ENCODE measurements at regions not wholly inside any gene's neighbourhood (a gene's known extent, or its start where the extent isn't known, plus 50 kb on each side); places are given as distances from the start of the nearest gene placed in this dataset.

DNA sequence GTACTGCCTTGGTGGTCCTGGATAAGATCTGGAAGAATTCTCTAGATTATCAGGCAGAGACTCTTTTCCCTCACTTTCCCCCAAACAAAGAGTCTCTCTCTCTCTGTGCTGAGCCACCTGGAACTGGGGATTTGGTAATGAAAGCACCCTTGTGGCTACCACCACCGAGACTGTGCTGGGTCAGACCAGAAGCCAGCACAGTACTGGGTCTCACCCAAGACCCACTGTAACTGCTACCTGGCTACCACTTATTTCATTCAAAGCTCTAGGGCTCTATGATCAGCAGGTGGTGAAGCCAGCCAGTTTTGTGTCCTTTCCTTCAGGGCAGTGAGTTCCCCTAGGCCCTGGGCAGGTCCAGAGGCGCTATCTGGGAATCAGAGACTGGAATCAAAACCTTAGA, 269.6 kb upstream of the CWC22 start:
- H3K36me3 Mint-ChIP-seq (ENCODE audit: insufficient read depth) = peaks cover 2% of the 10 kb centered on the region
- no peaks in the 10 kb centered on the region for H3K27me3 Mint-ChIP-seq
- H3K4me1 Mint-ChIP-seq (ENCODE audit: low read depth) = no peaks in the 10 kb centered on the region
- no peak overlapping the region for H3K27ac Mint-ChIP-seq
- TF ChIP-seq, protein P1, sequence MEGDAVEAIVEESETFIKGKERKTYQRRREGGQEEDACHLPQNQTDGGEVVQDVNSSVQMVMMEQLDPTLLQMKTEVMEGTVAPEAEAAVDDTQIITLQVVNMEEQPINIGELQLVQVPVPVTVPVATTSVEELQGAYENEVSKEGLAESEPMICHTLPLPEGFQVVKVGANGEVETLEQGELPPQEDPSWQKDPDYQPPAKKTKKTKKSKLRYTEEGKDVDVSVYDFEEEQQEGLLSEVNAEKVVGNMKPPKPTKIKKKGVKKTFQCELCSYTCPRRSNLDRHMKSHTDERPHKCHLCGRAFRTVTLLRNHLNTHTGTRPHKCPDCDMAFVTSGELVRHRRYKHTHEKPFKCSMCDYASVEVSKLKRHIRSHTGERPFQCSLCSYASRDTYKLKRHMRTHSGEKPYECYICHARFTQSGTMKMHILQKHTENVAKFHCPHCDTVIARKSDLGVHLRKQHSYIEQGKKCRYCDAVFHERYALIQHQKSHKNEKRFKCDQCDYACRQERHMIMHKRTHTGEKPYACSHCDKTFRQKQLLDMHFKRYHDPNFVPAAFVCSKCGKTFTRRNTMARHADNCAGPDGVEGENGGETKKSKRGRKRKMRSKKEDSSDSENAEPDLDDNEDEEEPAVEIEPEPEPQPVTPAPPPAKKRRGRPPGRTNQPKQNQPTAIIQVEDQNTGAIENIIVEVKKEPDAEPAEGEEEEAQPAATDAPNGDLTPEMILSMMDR (IDR thresholded peaks at IDR 0.05; ENCODE audit: unreplicated experiment) = no peak
- DNase-seq (ENCODE audit: low spot score, unreplicated experiment) = no peak
- no peak overlapping the region for H3K4me3 Mint-ChIP-seq (ENCODE audit: low read depth)
- peaks cover 22% of the 10 kb centered on the region for H3K9me3 Mint-ChIP-seq (ENCODE audit: low read depth)

- Mint-ChIP-seq H3K4me3 (ENCODE audit: low read depth) (no peak overlapping the region), H3K27ac (no peak overlapping the region), H3K4me1 (ENCODE audit: low read depth) (no peaks in the 10 kb centered on the region), H3K36me3 (ENCODE audit: insufficient read depth) (peaks cover 3% of the 10 kb centered on the region), H3K9me3 (ENCODE audit: low read depth) (peaks cover 39% of the 10 kb centered on the region), H3K27me3 (no peaks in the 10 kb centered on the region)
- TF ChIP-seq, protein P1 (IDR thresholded peaks at IDR 0.05; ENCODE audit: unreplicated experiment) = no peak
- DNase-seq (ENCODE audit: low spot score, unreplicated experiment) = no peak
Observed at GRCh38 chr2:180268006-180268405, 260.9 kb upstream of the CWC22 start.

- TF ChIP-seq, protein P1 (IDR thresholded peaks at IDR 0.05; ENCODE audit: unreplicated experiment) = no peak
- DNase-seq (ENCODE audit: low spot score, unreplicated experiment) = no peak
- Mint-ChIP-seq H3K9me3 (ENCODE audit: low read depth) (peaks cover 12% of the 10 kb centered on the region), H3K27me3 (no peaks in the 10 kb centered on the region), H3K36me3 (ENCODE audit: insufficient read depth) (no peaks in the 10 kb centered on the region), H3K4me3 (ENCODE audit: low read depth) (no peak overlapping the region), H3K27ac (no peak overlapping the region), H3K4me1 (ENCODE audit: low read depth) (peaks cover 8% of the 10 kb centered on the region)
Observed at GRCh38 chr2:180261976-180262375, 254.9 kb upstream of the CWC22 start.

DNA sequence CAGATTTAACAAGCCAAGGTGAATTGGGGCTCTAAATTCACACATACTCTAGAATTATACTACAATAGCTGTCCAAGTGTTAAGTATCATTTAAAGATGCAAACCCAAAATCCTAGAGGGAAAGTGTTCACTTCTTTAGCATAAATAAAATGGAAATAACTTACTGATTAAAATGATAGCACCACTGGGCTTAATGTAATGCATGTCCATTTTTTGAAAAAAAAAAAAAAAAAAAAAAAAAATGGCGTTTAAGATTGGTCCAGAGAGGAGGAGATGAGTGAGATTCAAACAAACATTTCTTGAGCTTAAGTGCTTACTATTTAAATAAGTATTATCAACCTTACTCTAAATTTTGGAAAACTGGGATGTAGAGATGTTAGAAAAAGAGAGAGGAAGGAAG, 251.5 kb upstream of the CWC22 start:
- H3K36me3 Mint-ChIP-seq (ENCODE audit: insufficient read depth) = no peaks in the 10 kb centered on the region
- no peak overlapping the region for H3K27ac Mint-ChIP-seq
- H3K9me3 Mint-ChIP-seq (ENCODE audit: low read depth) = peaks cover 5% of the 10 kb centered on the region
- TF ChIP-seq, protein P1 (IDR thresholded peaks at IDR 0.05; ENCODE audit: unreplicated experiment) = no peak
- DNase-seq (ENCODE audit: low spot score, unreplicated experiment) = no peak
- H3K27me3 Mint-ChIP-seq = no peaks in the 10 kb centered on the region
- peaks cover 26% of the 10 kb centered on the region for H3K4me1 Mint-ChIP-seq (ENCODE audit: low read depth)
- no peak overlapping the region for H3K4me3 Mint-ChIP-seq (ENCODE audit: low read depth)

GRCh38 chr2:180258041-180258537, 251.0 kb upstream of the CWC22 start:
- peaks cover 26% of the 10 kb centered on the region for H3K4me1 Mint-ChIP-seq (ENCODE audit: low read depth)
- H3K9me3 Mint-ChIP-seq (ENCODE audit: low read depth) = peaks cover 5% of the 10 kb centered on the region
- DNase-seq (ENCODE audit: low spot score, unreplicated experiment) = no peak
- no peak overlapping the region for H3K4me3 Mint-ChIP-seq (ENCODE audit: low read depth)
- TF ChIP-seq, protein P1 (IDR thresholded peaks at IDR 0.05; ENCODE audit: unreplicated experiment) = no peak
- H3K27ac Mint-ChIP-seq = no peak overlapping the region
- H3K27me3 Mint-ChIP-seq = no peaks in the 10 kb centered on the region
- no peaks in the 10 kb centered on the region for H3K36me3 Mint-ChIP-seq (ENCODE audit: insufficient read depth)

Data from progenitor cell of endocrine pancreas (in vitro differentiated cells).